ENCODE measurements at regions not wholly inside any gene's neighbourhood (a gene's known extent, or its start where the extent isn't known, plus 50 kb on each side); places are given as distances from the start of the nearest gene placed in this dataset.

- TF ChIP-seq, protein P1, sequence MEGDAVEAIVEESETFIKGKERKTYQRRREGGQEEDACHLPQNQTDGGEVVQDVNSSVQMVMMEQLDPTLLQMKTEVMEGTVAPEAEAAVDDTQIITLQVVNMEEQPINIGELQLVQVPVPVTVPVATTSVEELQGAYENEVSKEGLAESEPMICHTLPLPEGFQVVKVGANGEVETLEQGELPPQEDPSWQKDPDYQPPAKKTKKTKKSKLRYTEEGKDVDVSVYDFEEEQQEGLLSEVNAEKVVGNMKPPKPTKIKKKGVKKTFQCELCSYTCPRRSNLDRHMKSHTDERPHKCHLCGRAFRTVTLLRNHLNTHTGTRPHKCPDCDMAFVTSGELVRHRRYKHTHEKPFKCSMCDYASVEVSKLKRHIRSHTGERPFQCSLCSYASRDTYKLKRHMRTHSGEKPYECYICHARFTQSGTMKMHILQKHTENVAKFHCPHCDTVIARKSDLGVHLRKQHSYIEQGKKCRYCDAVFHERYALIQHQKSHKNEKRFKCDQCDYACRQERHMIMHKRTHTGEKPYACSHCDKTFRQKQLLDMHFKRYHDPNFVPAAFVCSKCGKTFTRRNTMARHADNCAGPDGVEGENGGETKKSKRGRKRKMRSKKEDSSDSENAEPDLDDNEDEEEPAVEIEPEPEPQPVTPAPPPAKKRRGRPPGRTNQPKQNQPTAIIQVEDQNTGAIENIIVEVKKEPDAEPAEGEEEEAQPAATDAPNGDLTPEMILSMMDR (IDR thresholded peaks at IDR 0.05): no peak
- no peak for TF ChIP-seq POLR2A (IDR thresholded peaks at IDR 0.05)
- no peak for TF ChIP-seq POLR2AphosphoS5 (IDR thresholded peaks at IDR 0.05)
- TF ChIP-seq EP300 (IDR thresholded peaks at IDR 0.05): no peak
Measured at GRCh38 chr5:135246605-135246922, 152.5 kb downstream of the MACROH2A1 start.
